ENCODE measurements at regions not wholly inside any gene's neighbourhood (a gene's known extent, or its start where the extent isn't known, plus 50 kb on each side); places are given as distances from the start of the nearest gene placed in this dataset.

DNA sequence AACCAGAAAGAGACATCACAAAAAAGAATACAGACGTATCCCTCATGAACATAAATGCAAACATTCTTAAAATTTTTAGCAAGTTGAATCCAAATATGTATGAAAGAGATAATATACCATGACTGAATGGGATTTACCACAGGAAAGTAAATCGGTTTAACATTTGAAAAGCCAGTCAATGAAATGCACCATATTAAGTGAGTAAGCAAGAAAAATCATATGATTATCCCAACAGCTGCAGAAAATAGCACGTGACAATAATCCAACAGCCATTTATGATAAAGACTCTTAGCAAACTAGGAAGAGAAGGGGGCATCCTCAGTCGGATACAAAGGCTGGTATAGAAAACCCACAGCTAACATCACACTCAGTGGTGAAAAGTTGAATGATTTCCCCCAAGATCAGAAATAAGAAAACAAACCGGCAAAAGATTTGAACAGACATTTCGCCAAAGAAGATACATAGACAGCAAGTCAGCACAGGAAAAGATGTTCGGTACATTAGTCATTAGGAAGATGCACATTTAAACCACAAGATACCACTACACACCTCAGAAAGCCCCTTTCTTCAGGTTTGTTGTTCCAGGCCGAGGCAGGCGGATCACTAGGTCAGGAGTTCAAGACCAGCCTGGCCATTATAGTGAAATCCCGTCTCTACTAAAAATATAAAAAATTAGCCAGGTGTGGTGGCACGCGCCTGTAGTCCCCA lies 144.3 kb downstream of the INHBB start:
- TF ChIP-seq, protein P1, sequence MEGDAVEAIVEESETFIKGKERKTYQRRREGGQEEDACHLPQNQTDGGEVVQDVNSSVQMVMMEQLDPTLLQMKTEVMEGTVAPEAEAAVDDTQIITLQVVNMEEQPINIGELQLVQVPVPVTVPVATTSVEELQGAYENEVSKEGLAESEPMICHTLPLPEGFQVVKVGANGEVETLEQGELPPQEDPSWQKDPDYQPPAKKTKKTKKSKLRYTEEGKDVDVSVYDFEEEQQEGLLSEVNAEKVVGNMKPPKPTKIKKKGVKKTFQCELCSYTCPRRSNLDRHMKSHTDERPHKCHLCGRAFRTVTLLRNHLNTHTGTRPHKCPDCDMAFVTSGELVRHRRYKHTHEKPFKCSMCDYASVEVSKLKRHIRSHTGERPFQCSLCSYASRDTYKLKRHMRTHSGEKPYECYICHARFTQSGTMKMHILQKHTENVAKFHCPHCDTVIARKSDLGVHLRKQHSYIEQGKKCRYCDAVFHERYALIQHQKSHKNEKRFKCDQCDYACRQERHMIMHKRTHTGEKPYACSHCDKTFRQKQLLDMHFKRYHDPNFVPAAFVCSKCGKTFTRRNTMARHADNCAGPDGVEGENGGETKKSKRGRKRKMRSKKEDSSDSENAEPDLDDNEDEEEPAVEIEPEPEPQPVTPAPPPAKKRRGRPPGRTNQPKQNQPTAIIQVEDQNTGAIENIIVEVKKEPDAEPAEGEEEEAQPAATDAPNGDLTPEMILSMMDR (IDR thresholded peaks at IDR 0.05; ENCODE audit: low read depth, low read length, poor library complexity, severe bottlenecking), result no peak
- TF ChIP-seq EZH2phosphoT487 (IDR thresholded peaks at IDR 0.05; ENCODE audit: borderline replicate concordance, low read length), result no peak
- no peaks in the 10 kb centered on the region for H4K20me1 ChIP-seq (ENCODE audit: control insufficient read depth, insufficient read depth, low read depth, low read length)
- H3K4me1 ChIP-seq (ENCODE audit: control insufficient read depth, low read length), result no peaks in the 10 kb centered on the region
- no peaks in the 10 kb centered on the region for H3K9me2 ChIP-seq (replicated peaks; ENCODE audit: control insufficient read depth, low read length)
- no peaks in the 10 kb centered on the region for H3K9me3 ChIP-seq (ENCODE audit: control insufficient read depth, insufficient read depth, low read length)
- no peaks in the 10 kb centered on the region for H3K79me2 ChIP-seq (ENCODE audit: control insufficient read depth, low read length)
- H3K27ac ChIP-seq (ENCODE audit: low read depth, low read length), result no peak overlapping the region
- H3K4me3 ChIP-seq (ENCODE audit: low read length), result no peak overlapping the region
- no peaks in the 10 kb centered on the region for H3F3A ChIP-seq (ENCODE audit: control insufficient read depth, insufficient read depth)
- no peaks in the 10 kb centered on the region for H3K36me3 ChIP-seq (ENCODE audit: control insufficient read depth, low read length)
- no peak overlapping the region for H3K4me2 ChIP-seq (ENCODE audit: low read length)
- peaks cover 3% of the 10 kb centered on the region; the same call in 1 of the 2 replicates for H3K27me3 ChIP-seq (ENCODE audit: control insufficient read depth, low read length)

DNA sequence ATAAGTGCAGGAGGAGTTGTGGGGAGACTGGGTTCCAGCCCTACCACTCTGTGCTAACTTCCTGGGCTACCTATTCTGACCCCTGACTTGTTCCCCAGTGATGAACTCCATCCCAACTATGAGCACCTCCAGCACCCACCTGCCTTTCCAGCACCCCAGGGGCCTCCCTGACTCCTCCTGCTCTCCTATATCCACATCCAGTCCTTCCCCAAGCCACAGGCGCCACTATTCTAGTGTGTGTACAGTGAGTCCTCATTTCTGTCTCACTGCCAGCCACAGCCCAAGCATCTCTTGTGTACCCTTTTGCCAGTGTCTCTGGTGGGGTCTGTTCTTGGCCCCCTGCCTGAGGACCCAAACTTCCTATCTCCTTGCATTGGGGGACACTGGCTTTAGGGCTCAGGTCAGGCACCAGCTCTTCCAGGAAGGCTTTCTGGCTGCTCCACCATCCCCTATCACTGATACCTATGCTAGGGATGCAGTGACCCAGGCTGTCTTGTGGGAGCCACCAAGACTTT lies 145.2 kb downstream of the INHBB start:
- Histone ChIP-seq H3F3A (ENCODE audit: control insufficient read depth, insufficient read depth) (no peaks in the 10 kb centered on the region), H3K9me2 (replicated peaks; ENCODE audit: control insufficient read depth, low read length) (no peaks in the 10 kb centered on the region), H3K27me3 (ENCODE audit: control insufficient read depth, low read length) (peaks cover 3% of the 10 kb centered on the region; the same call in 1 of the 2 replicates), H3K9me3 (ENCODE audit: control insufficient read depth, insufficient read depth, low read length) (no peaks in the 10 kb centered on the region), H3K27ac (ENCODE audit: low read depth, low read length) (no peak overlapping the region), H3K4me1 (ENCODE audit: control insufficient read depth, low read length) (no peaks in the 10 kb centered on the region), H3K36me3 (ENCODE audit: control insufficient read depth, low read length) (no peaks in the 10 kb centered on the region), H3K4me2 (ENCODE audit: low read length) (no peak overlapping the region), H4K20me1 (ENCODE audit: control insufficient read depth, insufficient read depth, low read depth, low read length) (no peaks in the 10 kb centered on the region), H3K4me3 (ENCODE audit: low read length) (no peak overlapping the region), H3K79me2 (ENCODE audit: control insufficient read depth, low read length) (no peaks in the 10 kb centered on the region)
- no peak for TF ChIP-seq EZH2phosphoT487 (IDR thresholded peaks at IDR 0.05; ENCODE audit: borderline replicate concordance, low read length)
- TF ChIP-seq, protein P1 (IDR thresholded peaks at IDR 0.05; ENCODE audit: low read depth, low read length, poor library complexity, severe bottlenecking), result no peak

DNA sequence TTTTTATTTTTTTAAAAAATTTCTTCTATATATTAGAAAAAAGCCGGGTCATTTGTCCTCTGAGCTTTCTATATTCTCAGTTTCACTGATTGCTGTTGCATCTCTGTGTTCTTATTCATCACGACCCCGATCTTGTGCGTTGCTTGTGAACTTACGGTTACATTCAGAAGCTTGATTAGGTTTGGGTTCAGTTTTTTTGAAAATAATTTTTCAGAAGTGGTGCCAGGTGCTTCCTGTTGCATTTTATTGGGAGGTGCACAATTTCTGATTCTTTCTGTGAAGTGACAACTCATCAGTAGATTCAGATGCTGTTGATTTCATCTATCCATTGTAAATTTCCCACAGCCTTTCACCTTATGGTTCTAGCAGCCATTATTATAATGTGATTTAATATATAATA lies 147.3 kb downstream of the INHBB start:
- no peak overlapping the region for H3K4me2 ChIP-seq (ENCODE audit: low read length)
- TF ChIP-seq EZH2phosphoT487 (IDR thresholded peaks at IDR 0.05; ENCODE audit: borderline replicate concordance, low read length), result no peak
- TF ChIP-seq, protein P1 (IDR thresholded peaks at IDR 0.05; ENCODE audit: low read depth, low read length, poor library complexity, severe bottlenecking), result no peak
- H3K36me3 ChIP-seq (ENCODE audit: control insufficient read depth, low read length), result no peaks in the 10 kb centered on the region
- no peak overlapping the region for H3K27ac ChIP-seq (ENCODE audit: low read depth, low read length)
- H3K4me1 ChIP-seq (ENCODE audit: control insufficient read depth, low read length), result no peaks in the 10 kb centered on the region
- peaks cover 3% of the 10 kb centered on the region; the same call in 1 of the 2 replicates for H3K27me3 ChIP-seq (ENCODE audit: control insufficient read depth, low read length)
- H3K9me2 ChIP-seq (replicated peaks; ENCODE audit: control insufficient read depth, low read length), result no peaks in the 10 kb centered on the region
- H3K9me3 ChIP-seq (ENCODE audit: control insufficient read depth, insufficient read depth, low read length), result no peaks in the 10 kb centered on the region
- H3F3A ChIP-seq (ENCODE audit: control insufficient read depth, insufficient read depth), result no peaks in the 10 kb centered on the region
- H3K79me2 ChIP-seq (ENCODE audit: control insufficient read depth, low read length), result no peaks in the 10 kb centered on the region
- H3K4me3 ChIP-seq (ENCODE audit: low read length), result no peak overlapping the region
- no peaks in the 10 kb centered on the region for H4K20me1 ChIP-seq (ENCODE audit: control insufficient read depth, insufficient read depth, low read depth, low read length)
